ENCODE measurements at regions not wholly inside any gene's neighbourhood (a gene's known extent, or its start where the extent isn't known, plus 50 kb on each side); places are given as distances from the start of the nearest gene placed in this dataset.

- in situ Hi-C loops (cut with MboI; ENCODE audit: low sequenced_read_pairs): no loop called here
These were observed 202.7 kb upstream of the PIK3R1 start for GRCh38 chr5:68012831-68013230.

GRCh38 chr5:68012429-68012828 is 203.1 kb upstream of the PIK3R1 start:
- no peak for DNase-seq (ENCODE audit: low spot score in 2 of 2)
- no peaks in the 10 kb centered on the region for H3K9me3 ChIP-seq
- H3K4me3 ChIP-seq: no peak overlapping the region
- no peaks in the 10 kb centered on the region for H3K36me3 ChIP-seq (replicated peaks)
- H3K4me1 ChIP-seq: no peaks in the 10 kb centered on the region
- H3K27me3 ChIP-seq (ENCODE audit: low read depth): no peaks in the 10 kb centered on the region
- in situ Hi-C loops (cut with MboI; ENCODE audit: low sequenced_read_pairs): no loop called here

More at GRCh38 chr5:68012831-68013230, 202.7 kb upstream of the PIK3R1 start:
- DNase-seq (ENCODE audit: low spot score in 2 of 2): no peak
- H3K4me1 ChIP-seq: no peaks in the 10 kb centered on the region
- H3K9me3 ChIP-seq: no peaks in the 10 kb centered on the region
- no peaks in the 10 kb centered on the region for H3K36me3 ChIP-seq (replicated peaks)
- no peak overlapping the region for H3K4me3 ChIP-seq
- no peaks in the 10 kb centered on the region for H3K27me3 ChIP-seq (ENCODE audit: low read depth)

GRCh38 chr5:68011801-68012200 is 203.8 kb upstream of the PIK3R1 start:
- Histone ChIP-seq H3K27me3 (ENCODE audit: low read depth) (no peaks in the 10 kb centered on the region), H3K9me3 (no peaks in the 10 kb centered on the region), H3K36me3 (replicated peaks) (no peaks in the 10 kb centered on the region), H3K4me1 (no peaks in the 10 kb centered on the region), H3K4me3 (no peak overlapping the region)
- in situ Hi-C loops (cut with MboI; ENCODE audit: low sequenced_read_pairs): no loop called here
- no peak for DNase-seq (ENCODE audit: low spot score in 2 of 2)

GRCh38 chr5:68011259-68011760 is 204.2 kb upstream of the PIK3R1 start:
- DNase-seq (ENCODE audit: low spot score in 2 of 2): no peak
- no peak overlapping the region for H3K4me3 ChIP-seq
- no peaks in the 10 kb centered on the region for H3K27me3 ChIP-seq (ENCODE audit: low read depth)
- H3K36me3 ChIP-seq (replicated peaks): no peaks in the 10 kb centered on the region
- H3K4me1 ChIP-seq: no peaks in the 10 kb centered on the region
- H3K9me3 ChIP-seq: no peaks in the 10 kb centered on the region
- in situ Hi-C loops (cut with MboI; ENCODE audit: low sequenced_read_pairs): no loop called here

- in situ Hi-C loops (cut with MboI; ENCODE audit: low sequenced_read_pairs): no loop called here
- Histone ChIP-seq H3K4me1 (no peaks in the 10 kb centered on the region), H3K4me3 (no peak overlapping the region), H3K9me3 (no peaks in the 10 kb centered on the region), H3K36me3 (replicated peaks) (no peaks in the 10 kb centered on the region), H3K27me3 (ENCODE audit: low read depth) (no peaks in the 10 kb centered on the region)
- no peak for DNase-seq (ENCODE audit: low spot score in 2 of 2)
These were observed 204.8 kb upstream of the PIK3R1 start for GRCh38 chr5:68010740-68011139.

GRCh38 chr5:68007451-68007850 is 208.1 kb upstream of the PIK3R1 start:
- no peaks in the 10 kb centered on the region for H3K27me3 ChIP-seq (ENCODE audit: low read depth)
- no peak for DNase-seq (ENCODE audit: low spot score in 2 of 2)
- no peaks in the 10 kb centered on the region for H3K4me1 ChIP-seq
- H3K4me3 ChIP-seq: no peak overlapping the region
- H3K36me3 ChIP-seq (replicated peaks): no peaks in the 10 kb centered on the region
- no peaks in the 10 kb centered on the region for H3K9me3 ChIP-seq
- in situ Hi-C loops (cut with MboI; ENCODE audit: low sequenced_read_pairs): no loop called here

- Histone ChIP-seq H3K27me3 (ENCODE audit: low read depth) (no peaks in the 10 kb centered on the region), H3K4me1 (no peaks in the 10 kb centered on the region), H3K4me3 (no peak overlapping the region), H3K36me3 (replicated peaks) (no peaks in the 10 kb centered on the region), H3K9me3 (no peaks in the 10 kb centered on the region)
- in situ Hi-C loops (cut with MboI; ENCODE audit: low sequenced_read_pairs): no loop called here
- DNase-seq (ENCODE audit: low spot score in 2 of 2): no peak
These were observed 212.7 kb upstream of the PIK3R1 start for GRCh38 chr5:68002836-68003235.

- DNase-seq (ENCODE audit: low spot score in 2 of 2): no peak
- in situ Hi-C loops (cut with MboI; ENCODE audit: low sequenced_read_pairs): no loop called here
- Histone ChIP-seq H3K9me3 (no peaks in the 10 kb centered on the region), H3K4me1 (no peaks in the 10 kb centered on the region), H3K36me3 (replicated peaks) (no peaks in the 10 kb centered on the region), H3K27me3 (ENCODE audit: low read depth) (no peaks in the 10 kb centered on the region), H3K4me3 (no peak overlapping the region)
These were observed 214.8 kb upstream of the PIK3R1 start for GRCh38 chr5:68000805-68001204.

GRCh38 chr5:67999391-67999790 is 216.2 kb upstream of the PIK3R1 start:
- DNase-seq (ENCODE audit: low spot score in 2 of 2): no peak
- Histone ChIP-seq H3K36me3 (replicated peaks) (no peaks in the 10 kb centered on the region), H3K4me3 (no peak overlapping the region), H3K4me1 (no peaks in the 10 kb centered on the region), H3K27me3 (ENCODE audit: low read depth) (no peaks in the 10 kb centered on the region), H3K9me3 (no peaks in the 10 kb centered on the region; the same call in 1 of the 2 replicates)
- in situ Hi-C loops (cut with MboI; ENCODE audit: low sequenced_read_pairs): no loop called here

GRCh38 chr5:67998709-67999261 is 216.8 kb upstream of the PIK3R1 start:
- no peaks in the 10 kb centered on the region; the same call in 1 of the 2 replicates for H3K9me3 ChIP-seq
- in situ Hi-C loops (cut with MboI; ENCODE audit: low sequenced_read_pairs): no loop called here
- H3K27me3 ChIP-seq (ENCODE audit: low read depth): no peaks in the 10 kb centered on the region
- no peak overlapping the region for H3K4me3 ChIP-seq
- no peak for DNase-seq (ENCODE audit: low spot score in 2 of 2)
- no peaks in the 10 kb centered on the region for H3K36me3 ChIP-seq (replicated peaks)
- H3K4me1 ChIP-seq: no peaks in the 10 kb centered on the region

GRCh38 chr5:67997892-67998457 is 217.6 kb upstream of the PIK3R1 start:
- no peak overlapping the region for H3K4me3 ChIP-seq
- H3K27me3 ChIP-seq (ENCODE audit: low read depth): no peaks in the 10 kb centered on the region
- DNase-seq (ENCODE audit: low spot score in 2 of 2): no peak
- no peaks in the 10 kb centered on the region for H3K36me3 ChIP-seq (replicated peaks)
- no peaks in the 10 kb centered on the region for H3K4me1 ChIP-seq
- H3K9me3 ChIP-seq: no peaks in the 10 kb centered on the region; the same call in 1 of the 2 replicates
- in situ Hi-C loops (cut with MboI; ENCODE audit: low sequenced_read_pairs): no loop called here

GRCh38 chr5:67997148-67997547 is 218.4 kb upstream of the PIK3R1 start:
- H3K4me3 ChIP-seq: no peak overlapping the region
- no peak for DNase-seq (ENCODE audit: low spot score in 2 of 2)
- no peaks in the 10 kb centered on the region for H3K27me3 ChIP-seq (ENCODE audit: low read depth)
- no peaks in the 10 kb centered on the region; the same call in 1 of the 2 replicates for H3K9me3 ChIP-seq
- in situ Hi-C loops (cut with MboI; ENCODE audit: low sequenced_read_pairs): no loop called here
- H3K36me3 ChIP-seq (replicated peaks): no peaks in the 10 kb centered on the region
- H3K4me1 ChIP-seq: no peaks in the 10 kb centered on the region

- no peaks in the 10 kb centered on the region for H3K4me1 ChIP-seq
- in situ Hi-C loops (cut with MboI; ENCODE audit: low sequenced_read_pairs): no loop called here
- H3K4me3 ChIP-seq: no peak overlapping the region
- H3K9me3 ChIP-seq: no peaks in the 10 kb centered on the region; the same call in 1 of the 2 replicates
- H3K27me3 ChIP-seq (ENCODE audit: low read depth): no peaks in the 10 kb centered on the region
- H3K36me3 ChIP-seq (replicated peaks): no peaks in the 10 kb centered on the region
- DNase-seq (ENCODE audit: low spot score in 2 of 2): no peak
These were observed 219.0 kb upstream of the PIK3R1 start for GRCh38 chr5:67996596-67996995.

GRCh38 chr5:67992923-67993322 is 222.6 kb upstream of the PIK3R1 start:
- DNase-seq (ENCODE audit: low spot score in 2 of 2): no peak
- H3K4me3 ChIP-seq: no peak overlapping the region
- no peaks in the 10 kb centered on the region; the same call in 1 of the 2 replicates for H3K9me3 ChIP-seq
- in situ Hi-C loops (cut with MboI; ENCODE audit: low sequenced_read_pairs): no loop called here
- H3K36me3 ChIP-seq (replicated peaks): no peaks in the 10 kb centered on the region
- no peaks in the 10 kb centered on the region for H3K27me3 ChIP-seq (ENCODE audit: low read depth)
- H3K4me1 ChIP-seq: no peaks in the 10 kb centered on the region

All from HAP-1 (cell line).